ENCODE measurements at regions not wholly inside any gene's neighbourhood (a gene's known extent, or its start where the extent isn't known, plus 50 kb on each side); places are given as distances from the start of the nearest gene placed in this dataset.

GRCh38 chr1:185483217-185483616 lies 166.2 kb upstream of the IVNS1ABP start:
- DNase-seq (ENCODE audit: low read depth in 1 of 2, low spot score in 1 of 2), result no peak
- Histone ChIP-seq H3K27ac (replicated peaks) (no peak overlapping the region), H3K27me3 (ENCODE audit: insufficient read depth, poor library complexity, severe bottlenecking) (no peaks in the 10 kb centered on the region), H3K4me3 (replicated peaks; ENCODE audit: insufficient read depth, low read length) (no peak overlapping the region)
- TF ChIP-seq GABPA (IDR thresholded peaks at IDR 0.05; ENCODE audit: low read depth) (no peak), REST (IDR thresholded peaks at IDR 0.05; ENCODE audit: insufficient replicate concordance, low read depth) (no peak), CTCF (IDR thresholded peaks at IDR 0.05; ENCODE audit: insufficient read depth, low read length) (no peak), SPI1 (IDR thresholded peaks at IDR 0.05; ENCODE audit: borderline replicate concordance, low read depth) (no peak), POLR2AphosphoS5 (IDR thresholded peaks at IDR 0.05; ENCODE audit: low read depth) (no peak)

- TF ChIP-seq CTCF (IDR thresholded peaks at IDR 0.05; ENCODE audit: insufficient read depth, low read length), result no peak
- no peak for TF ChIP-seq GABPA (IDR thresholded peaks at IDR 0.05; ENCODE audit: low read depth)
- no peak for TF ChIP-seq POLR2AphosphoS5 (IDR thresholded peaks at IDR 0.05; ENCODE audit: low read depth)
- TF ChIP-seq REST (IDR thresholded peaks at IDR 0.05; ENCODE audit: insufficient replicate concordance, low read depth), result no peak
- no peak for TF ChIP-seq SPI1 (IDR thresholded peaks at IDR 0.05; ENCODE audit: borderline replicate concordance, low read depth)
- no peak for DNase-seq (ENCODE audit: low read depth in 1 of 2, low spot score in 1 of 2)
Observed at GRCh38 chr1:185480545-185480944, 163.5 kb upstream of the IVNS1ABP start.

GRCh38 chr1:185479796-185480195 lies 162.8 kb upstream of the IVNS1ABP start:
- TF ChIP-seq REST (IDR thresholded peaks at IDR 0.05; ENCODE audit: insufficient replicate concordance, low read depth) (no peak), CTCF (IDR thresholded peaks at IDR 0.05; ENCODE audit: insufficient read depth, low read length) (no peak), POLR2AphosphoS5 (IDR thresholded peaks at IDR 0.05; ENCODE audit: low read depth) (no peak), SPI1 (IDR thresholded peaks at IDR 0.05; ENCODE audit: borderline replicate concordance, low read depth) (no peak), GABPA (IDR thresholded peaks at IDR 0.05; ENCODE audit: low read depth) (no peak)
- no peak for DNase-seq (ENCODE audit: low read depth in 1 of 2, low spot score in 1 of 2)
- no peak overlapping the region for H3K27ac ChIP-seq (replicated peaks)
- no peaks in the 10 kb centered on the region for H3K27me3 ChIP-seq (ENCODE audit: insufficient read depth, poor library complexity, severe bottlenecking)
- H3K4me3 ChIP-seq (replicated peaks; ENCODE audit: insufficient read depth, low read length), result no peak overlapping the region

More at GRCh38 chr1:185480545-185480944, 163.5 kb upstream of the IVNS1ABP start:
- Histone ChIP-seq H3K27me3 (ENCODE audit: insufficient read depth, poor library complexity, severe bottlenecking) (no peaks in the 10 kb centered on the region), H3K27ac (replicated peaks) (no peak overlapping the region), H3K4me3 (replicated peaks; ENCODE audit: insufficient read depth, low read length) (no peak overlapping the region)

All from HL-60 (cell line).